ENCODE measurements at regions not wholly inside any gene's neighbourhood (a gene's known extent, or its start where the extent isn't known, plus 50 kb on each side); places are given as distances from the start of the nearest gene placed in this dataset.
"Not testable (repeated sequence)": the region's sequence is repeated elsewhere in the genome, so short reads cannot be mapped to it uniquely, and the experiment has no call there.

GRCh38 chr7:142523821-142524460 is 225.3 kb upstream of the PRSS1 start:
- no peak for DNase-seq

GRCh38 chr7:142522735-142523134 is 226.5 kb upstream of the PRSS1 start:
- no peak for DNase-seq

- not testable (repeated sequence) for DNase-seq
These were observed 228.4 kb upstream of the PRSS1 start for GRCh38 chr7:142520885-142521284.

GRCh38 chr7:142520455-142520854 is 228.8 kb upstream of the PRSS1 start:
- DNase-seq: not testable (repeated sequence)

GRCh38 chr7:142519079-142520078 is 229.9 kb upstream of the PRSS1 start:
- DNase-seq: no peak

- DNase-seq: peak; percentile 43
These were observed 233.2 kb upstream of the PRSS1 start for GRCh38 chr7:142516038-142516501.

- DNase-seq: not testable (repeated sequence)
These were observed 234.6 kb upstream of the PRSS1 start for GRCh38 chr7:142514716-142515115.

- no peak for DNase-seq
These were observed 235.9 kb upstream of the PRSS1 start for GRCh38 chr7:142513178-142513955.

- DNase-seq: no peak
These were observed 237.5 kb upstream of the PRSS1 start for GRCh38 chr7:142511801-142512200.

- no peak for DNase-seq
These were observed 237.9 kb upstream of the PRSS1 start for GRCh38 chr7:142511374-142511773.

GRCh38 chr7:142509235-142509634 is 240.0 kb upstream of the PRSS1 start:
- not testable (repeated sequence) for DNase-seq

GRCh38 chr7:142508251-142508650 is 241.0 kb upstream of the PRSS1 start:
- no peak for DNase-seq

- no peak for DNase-seq
These were observed 241.5 kb upstream of the PRSS1 start for GRCh38 chr7:142507799-142508198.

GRCh38 chr7:142507066-142507465 is 242.2 kb upstream of the PRSS1 start:
- DNase-seq: not testable (repeated sequence)

GRCh38 chr7:142506601-142507000 is 242.7 kb upstream of the PRSS1 start:
- DNase-seq: no peak

GRCh38 chr7:142503949-142504348 is 245.3 kb upstream of the PRSS1 start:
- DNase-seq: not testable (repeated sequence)

GRCh38 chr7:142503036-142503435 is 245.2 kb upstream of the PRSS58 start:
- no peak for DNase-seq

GRCh38 chr7:142501434-142501833 is 243.6 kb upstream of the PRSS58 start:
- no peak for DNase-seq

GRCh38 chr7:142500366-142500765 is 242.5 kb upstream of the PRSS58 start:
- no peak for DNase-seq

- DNase-seq: no peak
These were observed 241.8 kb upstream of the PRSS58 start for GRCh38 chr7:142499635-142500034.

- no peak for DNase-seq
These were observed 240.5 kb upstream of the PRSS58 start for GRCh38 chr7:142498364-142498763.

GRCh38 chr7:142496545-142496991 is 238.7 kb upstream of the PRSS58 start:
- no peak for DNase-seq

GRCh38 chr7:142495879-142496278 is 238.0 kb upstream of the PRSS58 start:
- not testable (repeated sequence) for DNase-seq

Data from CD4-positive, alpha-beta T cell treated with Interleukin-15 for 1 hour (primary cell).